Panc1 (cell line): ENCODE measurements at regions not wholly inside any gene's neighbourhood (a gene's known extent, or its start where the extent isn't known, plus 50 kb on each side); places are given as distances from the start of the nearest gene placed in this dataset.

Source experiments
- CTCF ChIP-seq: fragments of 450-650 bp; IDR thresholded peaks from 2 replicates; pipeline ENCODE4 v1.5.1; 2017; ENCODE audit warnings: mild to moderate bottlenecking
- REST ChIP-seq, 2 experiments: IDR thresholded peaks; 2 replicates each; pipeline ENCODE4 v1.6.1; 2011 to 2012; ENCODE audit warnings: low read depth in 2 of 2, control low read depth in 1 of 2, low read length in 1 of 2, mild to moderate bottlenecking in 1 of 2, moderate library complexity in 1 of 2; ENCODE audit not compliant: insufficient read depth in 1 of 2

GRCh38 chr7:115379321-115379720 lies 457.4 kb downstream of the MDFIC start:
- no peak for TF ChIP-seq REST (IDR thresholded peaks at IDR 0.05; ENCODE audit: insufficient read depth in 1 of 2, low read depth in 2 of 2, low read length in 1 of 2)
- no peak for TF ChIP-seq CTCF
